Smooth muscle cell of the brain vasculature (primary cell): ENCODE measurements at regions not wholly inside any gene's neighbourhood (a gene's known extent, or its start where the extent isn't known, plus 50 kb on each side); places are given as distances from the start of the nearest gene placed in this dataset.
"Not testable (repeated sequence)": the region's sequence is repeated elsewhere in the genome, so short reads cannot be mapped to it uniquely, and the experiment has no call there.

ENCODE experiments used
- DNase-seq: peaks from one replicate; pipeline ENCODE4 v3.0.0-alpha.2; 2012; ENCODE audit warnings: low read depth, low spot score

GRCh38 chr3:30328935-30329334 lies 277.5 kb upstream of the TGFBR2 start:
- not testable (repeated sequence) for DNase-seq

- DNase-seq: no peak
Measured at GRCh38 chr3:30331519-30331918, 274.9 kb upstream of the TGFBR2 start.

GRCh38 chr3:30332196-30333021 lies 274.0 kb upstream of the TGFBR2 start:
- no peak for DNase-seq

- DNase-seq: no peak
Measured at GRCh38 chr3:30333143-30333542, 273.3 kb upstream of the TGFBR2 start.

GRCh38 chr3:30333903-30334302 lies 272.5 kb upstream of the TGFBR2 start:
- DNase-seq: no peak

GRCh38 chr3:30340500-30340899 lies 265.9 kb upstream of the TGFBR2 start:
- no peak for DNase-seq

- no peak for DNase-seq
Measured at GRCh38 chr3:30341079-30341478, 265.3 kb upstream of the TGFBR2 start.

- DNase-seq: no peak
Measured at GRCh38 chr3:30341851-30342250, 264.6 kb upstream of the TGFBR2 start.

- DNase-seq: peak; percentile 29
Measured at GRCh38 chr3:30342318-30343060, 263.9 kb upstream of the TGFBR2 start.

- no peak for DNase-seq
Measured at GRCh38 chr3:30343067-30343831, 263.2 kb upstream of the TGFBR2 start.

- no peak for DNase-seq
Measured at GRCh38 chr3:30343861-30344260, 262.5 kb upstream of the TGFBR2 start.

GRCh38 chr3:30344288-30344687 lies 262.1 kb upstream of the TGFBR2 start:
- no peak for DNase-seq

- DNase-seq: no peak
Measured at GRCh38 chr3:30346933-30347320, 259.5 kb upstream of the TGFBR2 start.

GRCh38 chr3:30347679-30348216 lies 258.7 kb upstream of the TGFBR2 start:
- no peak for DNase-seq

- no peak for DNase-seq
Measured at GRCh38 chr3:30349507-30349906, 256.9 kb upstream of the TGFBR2 start.

GRCh38 chr3:30350011-30350410 lies 256.4 kb upstream of the TGFBR2 start:
- no peak for DNase-seq

GRCh38 chr3:30350901-30351300 lies 255.5 kb upstream of the TGFBR2 start:
- no peak for DNase-seq

- DNase-seq: no peak
Measured at GRCh38 chr3:30352410-30353318, 253.7 kb upstream of the TGFBR2 start.

GRCh38 chr3:30353711-30354467 lies 252.5 kb upstream of the TGFBR2 start:
- DNase-seq: no peak

- DNase-seq: no peak
Measured at GRCh38 chr3:30354513-30354912, 251.9 kb upstream of the TGFBR2 start.
